ENCODE measurements at regions not wholly inside any gene's neighbourhood (a gene's known extent, or its start where the extent isn't known, plus 50 kb on each side); places are given as distances from the start of the nearest gene placed in this dataset.

GRCh38 chr5:120866997-120867396, 402.9 kb downstream of the PRR16 start:
- Histone ChIP-seq H2AFZ (ENCODE audit: low read depth, low read length, poor library complexity, severe bottlenecking) (no peak overlapping the region), H3K27ac (ENCODE audit: low read depth, low read length) (no peak overlapping the region), H3K9me2 (ENCODE audit: insufficient read depth) (no peaks in the 10 kb centered on the region), H3K4me2 (ENCODE audit: low read length) (no peak overlapping the region), H3K36me3 (ENCODE audit: control insufficient read depth in 1 of 2, insufficient read depth in 2 of 2, low read length in 2 of 2) (no peaks in the 10 kb centered on the region), H3K9ac (ENCODE audit: low read length) (no peak overlapping the region), H4K20me1 (ENCODE audit: insufficient read depth) (no peaks in the 10 kb centered on the region), H3K4me1 (ENCODE audit: control insufficient read depth in 1 of 2, insufficient read depth in 2 of 2, low read length in 2 of 2) (no peaks in the 10 kb centered on the region), H3K79me2 (ENCODE audit: insufficient read depth, low read length) (no peaks in the 10 kb centered on the region), H3K9me3 (ENCODE audit: control insufficient read depth in 1 of 2, insufficient read depth in 1 of 2, low read depth in 1 of 2, low read length in 2 of 2) (no peaks in the 10 kb centered on the region), H3K4me3 (replicated peaks in 1 of 2; ENCODE audit: low read depth in 1 of 2, low read length in 2 of 2) (no peak overlapping the region), H3K27me3 (ENCODE audit: insufficient read depth, low read length) (no peaks in the 10 kb centered on the region)
- ChIA-PET CTCF (no interaction called here), POLR2A (interaction anchor here (1.6 kb wide), 1 partner anchor 16 kb away, joined by 3 read pairs; no protein-coding TSS in a partner anchor), RAD21 (ENCODE audit: low non-redundant PET in 1 of 2, low total read pairs in 2 of 2, uncharacterized antibody in 2 of 2, unreplicated experiment in 2 of 2) (no interaction called here)
- TF ChIP-seq, protein P1, sequence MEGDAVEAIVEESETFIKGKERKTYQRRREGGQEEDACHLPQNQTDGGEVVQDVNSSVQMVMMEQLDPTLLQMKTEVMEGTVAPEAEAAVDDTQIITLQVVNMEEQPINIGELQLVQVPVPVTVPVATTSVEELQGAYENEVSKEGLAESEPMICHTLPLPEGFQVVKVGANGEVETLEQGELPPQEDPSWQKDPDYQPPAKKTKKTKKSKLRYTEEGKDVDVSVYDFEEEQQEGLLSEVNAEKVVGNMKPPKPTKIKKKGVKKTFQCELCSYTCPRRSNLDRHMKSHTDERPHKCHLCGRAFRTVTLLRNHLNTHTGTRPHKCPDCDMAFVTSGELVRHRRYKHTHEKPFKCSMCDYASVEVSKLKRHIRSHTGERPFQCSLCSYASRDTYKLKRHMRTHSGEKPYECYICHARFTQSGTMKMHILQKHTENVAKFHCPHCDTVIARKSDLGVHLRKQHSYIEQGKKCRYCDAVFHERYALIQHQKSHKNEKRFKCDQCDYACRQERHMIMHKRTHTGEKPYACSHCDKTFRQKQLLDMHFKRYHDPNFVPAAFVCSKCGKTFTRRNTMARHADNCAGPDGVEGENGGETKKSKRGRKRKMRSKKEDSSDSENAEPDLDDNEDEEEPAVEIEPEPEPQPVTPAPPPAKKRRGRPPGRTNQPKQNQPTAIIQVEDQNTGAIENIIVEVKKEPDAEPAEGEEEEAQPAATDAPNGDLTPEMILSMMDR (IDR thresholded peaks at IDR 0.05 in 2 of 3, conservative IDR thresholded peaks at IDR 0.05 in 1 of 3; ENCODE audit: borderline replicate concordance in 1 of 3, insufficient read depth in 1 of 3, low read depth in 2 of 3, low read length in 2 of 3) = peak in 1 of 3 experiments; percentile 26; a peak in 1 of 6 replicates
- TF ChIP-seq ELF1 (IDR thresholded peaks at IDR 0.05; ENCODE audit: borderline replicate concordance, low read depth) = no peak
- intact Hi-C loops (cut with micrococcal nuclease) = no loop called here
- ATAC-seq = no peak
- BruUV-seq (replicated peaks) = no TSS peak
- DNase-seq (ENCODE audit: low read depth, low spot score) = no peak

- RAD21 ChIA-PET (ENCODE audit: low non-redundant PET in 1 of 2, low total read pairs in 2 of 2, uncharacterized antibody in 2 of 2, unreplicated experiment in 2 of 2) = no interaction called here
- intact Hi-C loops (cut with micrococcal nuclease) = no loop called here
Measured at GRCh38 chr5:120869831-120870230, 405.7 kb downstream of the PRR16 start.

More at GRCh38 chr5:120869831-120870230, 405.7 kb downstream of the PRR16 start:
- H3K27ac ChIP-seq (ENCODE audit: low read depth, low read length) = no peak overlapping the region
- no peak overlapping the region for H3K9ac ChIP-seq (ENCODE audit: low read length)
- H3K36me3 ChIP-seq (ENCODE audit: control insufficient read depth in 1 of 2, insufficient read depth in 2 of 2, low read length in 2 of 2) = no peaks in the 10 kb centered on the region
- no peak overlapping the region for H3K4me2 ChIP-seq (ENCODE audit: low read length)
- no peaks in the 10 kb centered on the region for H4K20me1 ChIP-seq (ENCODE audit: insufficient read depth)
- ChIA-PET CTCF (no interaction called here), POLR2A (no interaction called here)
- no TSS peak for BruUV-seq (replicated peaks)
- H3K9me3 ChIP-seq (ENCODE audit: control insufficient read depth in 1 of 2, insufficient read depth in 1 of 2, low read depth in 1 of 2, low read length in 2 of 2) = no peaks in the 10 kb centered on the region
- no peak overlapping the region for H2AFZ ChIP-seq (ENCODE audit: low read depth, low read length, poor library complexity, severe bottlenecking)
- no peaks in the 10 kb centered on the region for H3K4me1 ChIP-seq (ENCODE audit: control insufficient read depth in 1 of 2, insufficient read depth in 2 of 2, low read length in 2 of 2)
- no peak for ATAC-seq
- DNase-seq (ENCODE audit: low read depth, low spot score) = no peak
- no peaks in the 10 kb centered on the region for H3K79me2 ChIP-seq (ENCODE audit: insufficient read depth, low read length)
- TF ChIP-seq EZH2 (IDR thresholded peaks at IDR 0.05) (no peak), SIN3A (IDR thresholded peaks at IDR 0.05; ENCODE audit: low read depth) (no peak), CBX3 (IDR thresholded peaks at IDR 0.05; ENCODE audit: low read depth) (no peak), FOSL1 (IDR thresholded peaks at IDR 0.05; ENCODE audit: low read depth) (no peak), POLR2A (IDR thresholded peaks at IDR 0.05; ENCODE audit: borderline replicate concordance, extremely low read depth, insufficient read depth, insufficient read length) (no peak), POLR2AphosphoS5 (IDR thresholded peaks at IDR 0.05; ENCODE audit: low read depth, low read length) (no peak), TCF7L2 (IDR thresholded peaks at IDR 0.05; ENCODE audit: borderline replicate concordance, extremely low read depth, insufficient read depth, insufficient read length) (no peak)
- TF ChIP-seq, protein P2, sequence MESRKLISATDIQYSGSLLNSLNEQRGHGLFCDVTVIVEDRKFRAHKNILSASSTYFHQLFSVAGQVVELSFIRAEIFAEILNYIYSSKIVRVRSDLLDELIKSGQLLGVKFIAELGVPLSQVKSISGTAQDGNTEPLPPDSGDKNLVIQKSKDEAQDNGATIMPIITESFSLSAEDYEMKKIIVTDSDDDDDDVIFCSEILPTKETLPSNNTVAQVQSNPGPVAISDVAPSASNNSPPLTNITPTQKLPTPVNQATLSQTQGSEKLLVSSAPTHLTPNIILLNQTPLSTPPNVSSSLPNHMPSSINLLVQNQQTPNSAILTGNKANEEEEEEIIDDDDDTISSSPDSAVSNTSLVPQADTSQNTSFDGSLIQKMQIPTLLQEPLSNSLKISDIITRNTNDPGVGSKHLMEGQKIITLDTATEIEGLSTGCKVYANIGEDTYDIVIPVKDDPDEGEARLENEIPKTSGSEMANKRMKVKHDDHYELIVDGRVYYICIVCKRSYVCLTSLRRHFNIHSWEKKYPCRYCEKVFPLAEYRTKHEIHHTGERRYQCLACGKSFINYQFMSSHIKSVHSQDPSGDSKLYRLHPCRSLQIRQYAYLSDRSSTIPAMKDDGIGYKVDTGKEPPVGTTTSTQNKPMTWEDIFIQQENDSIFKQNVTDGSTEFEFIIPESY (IDR thresholded peaks at IDR 0.05; ENCODE audit: extremely low read depth, insufficient replicate concordance, low read length) = no peak
- H3K4me3 ChIP-seq (replicated peaks in 1 of 2; ENCODE audit: low read depth in 1 of 2, low read length in 2 of 2) = no peak overlapping the region
- no peaks in the 10 kb centered on the region for H3K27me3 ChIP-seq (ENCODE audit: insufficient read depth, low read length)
- no peaks in the 10 kb centered on the region for H3K9me2 ChIP-seq (ENCODE audit: insufficient read depth)

Data from HCT116 (cell line).